ENCODE measurements at regions not wholly inside any gene's neighbourhood (a gene's known extent, or its start where the extent isn't known, plus 50 kb on each side); places are given as distances from the start of the nearest gene placed in this dataset.

DNA sequence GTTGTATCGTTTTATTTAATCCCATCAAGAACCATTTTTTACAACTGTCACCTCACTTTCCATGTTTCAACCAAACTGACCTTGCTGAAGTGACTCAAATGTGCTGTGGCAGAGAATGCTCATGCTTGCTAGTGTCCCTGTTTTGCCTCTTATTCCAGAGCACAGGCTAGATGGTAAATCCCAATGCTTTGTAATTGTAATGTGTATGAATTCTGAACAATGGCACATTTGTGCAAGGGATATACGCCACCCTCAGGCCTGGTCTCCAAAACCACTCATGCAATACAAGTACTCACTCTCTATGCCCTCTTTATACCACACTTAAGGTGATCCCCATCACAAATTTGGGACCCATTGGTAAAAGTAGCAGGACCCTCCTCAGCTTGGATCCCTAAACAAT lies 313.6 kb downstream of the HHIPL2 start:
- no peaks in the 10 kb centered on the region for H4K20me1 ChIP-seq (ENCODE audit: insufficient read depth)
- no peaks in the 10 kb centered on the region for H3K4me1 ChIP-seq (ENCODE audit: low read depth, poor library complexity, severe bottlenecking)
- no peak overlapping the region for H3K27ac ChIP-seq
- H3K4me3 ChIP-seq (IDR thresholded peaks at IDR 0.05; ENCODE audit: insufficient read depth, low read depth, low read length): no peak overlapping the region
- H3K27me3 ChIP-seq (ENCODE audit: insufficient read depth, low read depth): no peaks in the 10 kb centered on the region
- H3K9ac ChIP-seq: no peak overlapping the region
- no peaks in the 10 kb centered on the region for H3K79me2 ChIP-seq (ENCODE audit: insufficient read depth, low read depth)
- H3K36me3 ChIP-seq (ENCODE audit: insufficient read depth): no peaks in the 10 kb centered on the region
- TF ChIP-seq, protein P1, sequence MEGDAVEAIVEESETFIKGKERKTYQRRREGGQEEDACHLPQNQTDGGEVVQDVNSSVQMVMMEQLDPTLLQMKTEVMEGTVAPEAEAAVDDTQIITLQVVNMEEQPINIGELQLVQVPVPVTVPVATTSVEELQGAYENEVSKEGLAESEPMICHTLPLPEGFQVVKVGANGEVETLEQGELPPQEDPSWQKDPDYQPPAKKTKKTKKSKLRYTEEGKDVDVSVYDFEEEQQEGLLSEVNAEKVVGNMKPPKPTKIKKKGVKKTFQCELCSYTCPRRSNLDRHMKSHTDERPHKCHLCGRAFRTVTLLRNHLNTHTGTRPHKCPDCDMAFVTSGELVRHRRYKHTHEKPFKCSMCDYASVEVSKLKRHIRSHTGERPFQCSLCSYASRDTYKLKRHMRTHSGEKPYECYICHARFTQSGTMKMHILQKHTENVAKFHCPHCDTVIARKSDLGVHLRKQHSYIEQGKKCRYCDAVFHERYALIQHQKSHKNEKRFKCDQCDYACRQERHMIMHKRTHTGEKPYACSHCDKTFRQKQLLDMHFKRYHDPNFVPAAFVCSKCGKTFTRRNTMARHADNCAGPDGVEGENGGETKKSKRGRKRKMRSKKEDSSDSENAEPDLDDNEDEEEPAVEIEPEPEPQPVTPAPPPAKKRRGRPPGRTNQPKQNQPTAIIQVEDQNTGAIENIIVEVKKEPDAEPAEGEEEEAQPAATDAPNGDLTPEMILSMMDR (conservative IDR thresholded peaks at IDR 0.05; ENCODE audit: low read depth, low read length): no peak
- no peak overlapping the region for H3K4me2 ChIP-seq
- H2AFZ ChIP-seq (ENCODE audit: low read depth): no peak overlapping the region

DNA sequence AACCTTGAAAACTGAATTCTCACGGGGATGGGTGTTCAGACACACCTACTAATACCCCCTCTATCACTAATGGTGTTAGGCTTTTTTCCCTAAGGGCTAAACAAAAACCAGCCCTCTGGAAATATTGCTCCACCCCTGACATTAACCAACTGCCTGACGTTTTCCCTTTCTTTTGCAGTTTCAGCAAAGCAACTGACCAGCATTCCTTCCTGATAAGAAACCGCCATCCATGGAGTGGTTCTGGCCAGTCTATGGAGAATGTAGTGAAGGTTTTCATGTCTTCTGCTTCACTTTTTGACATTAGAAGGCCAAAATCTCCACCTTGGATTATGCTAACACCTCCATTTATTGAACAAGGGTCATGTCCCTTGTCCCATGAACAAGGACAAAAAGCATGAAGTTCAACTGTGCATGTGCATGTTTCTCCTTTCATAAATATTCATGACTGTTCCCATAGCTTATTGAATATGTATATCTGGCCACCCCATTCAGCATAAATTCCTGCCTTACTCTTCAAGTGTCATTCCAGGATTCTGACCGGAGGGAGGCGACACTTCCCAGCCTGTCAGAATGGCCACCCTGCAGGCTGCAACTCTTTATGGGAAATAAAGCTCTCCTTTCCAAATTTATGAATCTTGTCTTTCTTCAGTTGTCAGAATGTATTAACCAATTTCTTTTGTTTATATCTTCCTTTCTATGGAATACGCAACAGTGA lies 314.3 kb downstream of the HHIPL2 start:
- H3K4me2 ChIP-seq: no peak overlapping the region
- no peaks in the 10 kb centered on the region for H3K27me3 ChIP-seq (ENCODE audit: insufficient read depth, low read depth)
- no peak overlapping the region for H3K4me3 ChIP-seq (IDR thresholded peaks at IDR 0.05; ENCODE audit: insufficient read depth, low read depth, low read length)
- H3K9ac ChIP-seq: no peak overlapping the region
- no peak overlapping the region for H3K27ac ChIP-seq
- TF ChIP-seq, protein P1 (conservative IDR thresholded peaks at IDR 0.05; ENCODE audit: low read depth, low read length): no peak
- no peak overlapping the region for H2AFZ ChIP-seq (ENCODE audit: low read depth)
- no peaks in the 10 kb centered on the region for H4K20me1 ChIP-seq (ENCODE audit: insufficient read depth)
- H3K4me1 ChIP-seq (ENCODE audit: low read depth, poor library complexity, severe bottlenecking): no peaks in the 10 kb centered on the region
- no peaks in the 10 kb centered on the region for H3K79me2 ChIP-seq (ENCODE audit: insufficient read depth, low read depth)
- no peaks in the 10 kb centered on the region for H3K36me3 ChIP-seq (ENCODE audit: insufficient read depth)

DNA sequence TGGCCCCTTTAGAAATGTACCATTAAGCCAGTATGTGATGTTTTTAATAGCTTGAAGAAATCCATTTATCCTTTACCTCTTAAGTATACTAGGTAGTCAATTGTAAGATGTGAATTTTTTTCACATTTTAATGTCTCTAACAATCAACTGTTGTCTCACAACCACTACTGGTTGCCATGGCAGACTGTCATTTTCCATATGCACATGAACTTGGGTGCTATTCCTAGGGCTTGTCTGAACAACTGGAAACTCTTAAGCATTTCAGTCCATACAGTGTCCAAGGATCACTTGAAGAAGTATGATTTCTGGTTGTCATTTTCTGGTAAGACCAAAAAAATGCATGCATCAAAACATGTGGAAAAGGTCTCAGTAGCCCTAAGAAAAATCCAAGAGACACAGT lies 315.1 kb downstream of the HHIPL2 start:
- no peaks in the 10 kb centered on the region for H3K4me1 ChIP-seq (ENCODE audit: low read depth, poor library complexity, severe bottlenecking)
- no peak overlapping the region for H3K4me3 ChIP-seq (IDR thresholded peaks at IDR 0.05; ENCODE audit: insufficient read depth, low read depth, low read length)
- H3K36me3 ChIP-seq (ENCODE audit: insufficient read depth): no peaks in the 10 kb centered on the region
- H3K79me2 ChIP-seq (ENCODE audit: insufficient read depth, low read depth): no peaks in the 10 kb centered on the region
- H3K4me2 ChIP-seq: no peak overlapping the region
- H3K27me3 ChIP-seq (ENCODE audit: insufficient read depth, low read depth): no peaks in the 10 kb centered on the region
- H4K20me1 ChIP-seq (ENCODE audit: insufficient read depth): no peaks in the 10 kb centered on the region
- no peak overlapping the region for H3K9ac ChIP-seq
- TF ChIP-seq, protein P1 (conservative IDR thresholded peaks at IDR 0.05; ENCODE audit: low read depth, low read length): no peak
- no peak overlapping the region for H2AFZ ChIP-seq (ENCODE audit: low read depth)
- H3K27ac ChIP-seq: no peak overlapping the region

DNA sequence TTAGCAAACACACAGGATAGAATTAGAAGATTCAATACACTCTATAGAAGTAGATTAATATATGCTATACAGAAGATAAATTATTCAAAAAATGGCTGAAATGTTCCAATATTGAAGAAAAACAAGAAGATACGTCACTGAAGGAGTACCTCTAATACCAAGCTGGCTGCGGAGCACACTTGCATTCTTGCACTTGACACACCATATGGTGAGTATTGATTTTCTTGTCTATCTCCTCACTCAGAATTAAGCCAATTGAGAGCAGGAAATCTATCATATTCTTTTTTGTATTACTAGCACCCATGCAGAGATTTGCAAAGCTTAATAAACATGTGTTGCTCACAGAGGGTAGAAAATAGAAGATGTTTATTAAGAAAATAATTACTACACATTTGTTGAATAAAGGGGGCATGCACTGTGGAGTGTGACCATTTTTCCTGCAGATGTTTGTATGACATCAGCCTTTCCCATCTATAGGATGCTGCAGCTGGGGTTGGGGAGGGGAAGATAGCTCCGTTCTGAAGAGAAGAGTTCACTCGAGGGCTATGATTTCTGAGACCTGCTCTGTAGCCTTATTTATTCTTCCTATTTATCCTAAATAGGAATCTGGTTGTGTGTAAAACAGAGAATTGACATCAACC lies 318.1 kb downstream of the HHIPL2 start:
- Histone ChIP-seq H3K36me3 (ENCODE audit: insufficient read depth) (no peaks in the 10 kb centered on the region), H3K79me2 (ENCODE audit: insufficient read depth, low read depth) (no peaks in the 10 kb centered on the region), H3K9ac (no peak overlapping the region), H4K20me1 (ENCODE audit: insufficient read depth) (no peaks in the 10 kb centered on the region), H3K4me2 (no peak overlapping the region), H3K4me3 (IDR thresholded peaks at IDR 0.05; ENCODE audit: insufficient read depth, low read depth, low read length) (no peak overlapping the region), H3K4me1 (ENCODE audit: low read depth, poor library complexity, severe bottlenecking) (no peaks in the 10 kb centered on the region), H3K27ac (no peak overlapping the region), H3K27me3 (ENCODE audit: insufficient read depth, low read depth) (no peaks in the 10 kb centered on the region), H2AFZ (ENCODE audit: low read depth) (no peak overlapping the region)
- TF ChIP-seq, protein P1 (conservative IDR thresholded peaks at IDR 0.05; ENCODE audit: low read depth, low read length): no peak

Measured in KMS-11 (cell line).